Body of pancreas (tissue), 4 donors: ENCODE measurements at regions not wholly inside any gene's neighbourhood (a gene's known extent, or its start where the extent isn't known, plus 50 kb on each side); places are given as distances from the start of the nearest gene placed in this dataset.

ENCODE experiments used
- POLR2A ChIP-seq, 3 donors: fragments of 450-650 bp; IDR thresholded peaks; one replicate each; pipeline ENCODE4 v1.6.1; 2016; ENCODE audit warnings: antibody characterized with exemption in 3 of 3, mild to moderate bottlenecking in 2 of 3
- TF ChIP-seq, protein P1 (sequence below), 7 experiments: fragments of 450-650 bp in 4 of 7; fragments of 200-600 bp in 3 of 7; sonication (generic) in 3 of 7; IDR thresholded peaks; one replicate each; pipeline ENCODE4 v1.5.1; 2016 to 2019; ENCODE audit warnings: antibody characterized with exemption in 7 of 7

DNA sequence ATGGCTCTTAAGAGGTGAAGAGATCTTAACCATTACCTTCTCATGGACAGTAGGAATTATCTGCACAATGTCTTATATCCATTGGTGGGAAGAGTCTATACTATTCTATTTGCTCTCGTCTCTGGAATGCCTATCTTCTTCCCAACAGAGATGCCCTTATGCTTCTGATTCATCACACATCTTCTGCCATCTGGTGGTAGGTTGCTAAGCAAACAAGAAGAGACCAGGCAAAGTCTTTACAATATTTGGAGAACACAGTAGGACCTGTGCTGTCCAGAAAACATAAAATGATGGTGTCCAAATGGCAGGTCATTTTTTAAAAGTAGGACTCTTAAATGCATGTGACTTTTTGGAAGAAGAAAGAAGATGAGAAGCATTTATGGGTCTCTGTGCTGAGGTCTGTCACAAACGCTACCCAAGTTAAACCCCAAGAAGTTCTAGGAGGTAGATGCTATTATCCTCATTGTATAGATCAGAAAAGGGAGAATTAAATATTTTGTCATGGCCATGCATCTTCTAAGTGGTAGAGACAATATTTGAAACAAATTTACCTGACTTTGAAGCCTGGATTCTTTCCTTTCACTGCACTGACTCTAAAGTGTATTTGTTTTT is 67.8 kb upstream of the NXPH1 start:
- no peak for TF ChIP-seq POLR2A (IDR thresholded peaks at IDR 0.05)
- TF ChIP-seq, protein P1, sequence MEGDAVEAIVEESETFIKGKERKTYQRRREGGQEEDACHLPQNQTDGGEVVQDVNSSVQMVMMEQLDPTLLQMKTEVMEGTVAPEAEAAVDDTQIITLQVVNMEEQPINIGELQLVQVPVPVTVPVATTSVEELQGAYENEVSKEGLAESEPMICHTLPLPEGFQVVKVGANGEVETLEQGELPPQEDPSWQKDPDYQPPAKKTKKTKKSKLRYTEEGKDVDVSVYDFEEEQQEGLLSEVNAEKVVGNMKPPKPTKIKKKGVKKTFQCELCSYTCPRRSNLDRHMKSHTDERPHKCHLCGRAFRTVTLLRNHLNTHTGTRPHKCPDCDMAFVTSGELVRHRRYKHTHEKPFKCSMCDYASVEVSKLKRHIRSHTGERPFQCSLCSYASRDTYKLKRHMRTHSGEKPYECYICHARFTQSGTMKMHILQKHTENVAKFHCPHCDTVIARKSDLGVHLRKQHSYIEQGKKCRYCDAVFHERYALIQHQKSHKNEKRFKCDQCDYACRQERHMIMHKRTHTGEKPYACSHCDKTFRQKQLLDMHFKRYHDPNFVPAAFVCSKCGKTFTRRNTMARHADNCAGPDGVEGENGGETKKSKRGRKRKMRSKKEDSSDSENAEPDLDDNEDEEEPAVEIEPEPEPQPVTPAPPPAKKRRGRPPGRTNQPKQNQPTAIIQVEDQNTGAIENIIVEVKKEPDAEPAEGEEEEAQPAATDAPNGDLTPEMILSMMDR (IDR thresholded peaks at IDR 0.05): peak in 2 of 7 experiments; percentile 9 to 10
